ENCODE measurements at regions not wholly inside any gene's neighbourhood (a gene's known extent, or its start where the extent isn't known, plus 50 kb on each side); places are given as distances from the start of the nearest gene placed in this dataset.
A peak's percentile ranks its signal among the peaks of the same experiment; 100 is the strongest.

- DNase-seq: no peak
These were observed 534.4 kb downstream of the MN1 start for GRCh38 chr22:27267145-27267544.

GRCh38 chr22:27269751-27270543 lies 531.6 kb downstream of the MN1 start:
- no peak for DNase-seq

- no peak for DNase-seq
These were observed 530.6 kb downstream of the MN1 start for GRCh38 chr22:27270818-27271510.

GRCh38 chr22:27273436-27273835 lies 528.1 kb downstream of the MN1 start:
- DNase-seq: no peak

GRCh38 chr22:27273853-27274252 lies 527.7 kb downstream of the MN1 start:
- no peak for DNase-seq

GRCh38 chr22:27274770-27275449 lies 526.6 kb downstream of the MN1 start:
- no peak for DNase-seq

GRCh38 chr22:27278946-27279345 lies 522.6 kb downstream of the MN1 start:
- no peak for DNase-seq

GRCh38 chr22:27283240-27283639 lies 518.3 kb downstream of the MN1 start:
- no peak for DNase-seq

- DNase-seq: peak; percentile 19
These were observed 517.8 kb downstream of the MN1 start for GRCh38 chr22:27283714-27284113.

GRCh38 chr22:27284324-27284723 lies 517.2 kb downstream of the MN1 start:
- DNase-seq: no peak

GRCh38 chr22:27286711-27287110 lies 514.8 kb downstream of the MN1 start:
- DNase-seq: no peak

GRCh38 chr22:27292542-27293299 lies 508.8 kb downstream of the MN1 start:
- no peak for DNase-seq

GRCh38 chr22:27293721-27294445 lies 507.7 kb downstream of the MN1 start:
- no peak for DNase-seq

- no peak for DNase-seq
These were observed 506.5 kb downstream of the MN1 start for GRCh38 chr22:27295040-27295439.

GRCh38 chr22:27295605-27296004 lies 506.0 kb downstream of the MN1 start:
- DNase-seq: no peak

GRCh38 chr22:27296091-27296675 lies 505.4 kb downstream of the MN1 start:
- DNase-seq: no peak

GRCh38 chr22:27297125-27297524 lies 504.4 kb downstream of the MN1 start:
- no peak for DNase-seq

- DNase-seq: no peak
These were observed 503.2 kb downstream of the MN1 start for GRCh38 chr22:27298332-27298731.

GRCh38 chr22:27298742-27299141 lies 502.8 kb downstream of the MN1 start:
- DNase-seq: no peak

GRCh38 chr22:27299181-27300085 lies 502.1 kb downstream of the MN1 start:
- peak; percentile 35 for DNase-seq

All from hematopoietic multipotent progenitor cell treated with erythropoietin and hydrocortisone succinate and interleukin-3 and kit ligand, for 6 days (in vitro differentiated cells).